Heart right ventricle (tissue), 16 donors: ENCODE measurements at regions not wholly inside any gene's neighbourhood (a gene's known extent, or its start where the extent isn't known, plus 50 kb on each side); places are given as distances from the start of the nearest gene placed in this dataset.

ENCODE experiments used
- ATAC-seq, 8 donors: fragments of 200-7000 bp; cut with Tn5 transposase; one replicate each; pipeline ENCODE4 v1.9.1; 2020; ENCODE audit warnings: mild to moderate bottlenecking in 8 of 8, moderate library complexity in 8 of 8, moderate number of reproducible peaks in 1 of 8
- DNase-seq, 2 donors: peaks; one replicate each; pipeline ENCODE4 v3.0.0-alpha.2; 2020
- H3K27ac ChIP-seq, 10 donors: fragments of 200-600 bp; sonication (generic) in 2 of 10; one replicate each; pipeline versions ENCODE4 v1.5.0 to v1.8.0; 2020 to 2022; ENCODE audit warnings: mild to moderate bottlenecking in 3 of 10
- H3K27me3 ChIP-seq, 7 donors: fragments of 200-600 bp; one replicate each; pipeline ENCODE4 v1.8.0; 2021 to 2022; ENCODE audit warnings: mild to moderate bottlenecking in 2 of 7
- H3K36me3 ChIP-seq, 9 donors: fragments of 200-600 bp; sonication (generic) in 1 of 9; one replicate each; pipeline versions ENCODE4 v1.5.0 to v1.8.0; 2020 to 2022; ENCODE audit warnings: mild to moderate bottlenecking in 2 of 9
- H3K4me1 ChIP-seq, 9 donors: fragments of 200-600 bp; sonication (generic) in 1 of 9; one replicate each; pipeline versions ENCODE4 v1.5.0 to v1.8.0; 2020 to 2022; ENCODE audit warnings: mild to moderate bottlenecking in 4 of 9
- H3K4me3 ChIP-seq, 10 donors: fragments of 200-600 bp; sonication (generic) in 2 of 10; one replicate each; pipeline versions ENCODE4 v1.5.0 to v1.8.0; 2020 to 2022; ENCODE audit warnings: mild to moderate bottlenecking in 7 of 10, moderate library complexity in 2 of 10
- H3K9me3 ChIP-seq, 11 donors: fragments of 200-600 bp in 10 of 11; sonication (generic) in 2 of 11; one replicate each; pipeline versions ENCODE4 v1.5.0 to v1.8.0; 2013 to 2022; ENCODE audit warnings: mild to moderate bottlenecking in 2 of 11, control low read depth in 1 of 11, moderate library complexity in 1 of 11
- WGBS, 2 donors: extraction: QIAGEN DNeasy Blood & Tissue Kit; methylation state at CpG; one replicate each; pipeline ENCODE4 v1.1.7; 2013; ENCODE audit warnings: inconsistent platforms in 1 of 2; 5-methylcytosine and 5-hydroxymethylcytosine counted together
- intact Hi-C, 10 donors: fragments of 100-400 bp; cut with DNase I; formaldehyde crosslinking; loops; one replicate each; pipeline versions ENCODE4 v1.11.1 to v1.14.2; 2022
- TF ChIP-seq, protein P1 (sequence below), 9 donors: fragments of 200-600 bp; sonication (generic) in 2 of 9; IDR thresholded peaks; one replicate each; pipeline versions ENCODE4 v1.5.0 to v1.8.0; 2021 to 2022; ENCODE audit warnings: antibody characterized with exemption in 9 of 9, mild to moderate bottlenecking in 5 of 9, moderate library complexity in 1 of 9
- donor health status: Arrhythmogenic right ventricular cardiomyopathy.
- donor health status: ischemic (EF 13 %, LVEDD 7.1; RV severe dilation, severe dysfunction).
- donor health status: healthy with polysubstance abuse.
- donor health status: DM: no; HTN: yes; CAD: no.
- donor health status: DM: no; HTN: no; CAD: no.
- donor health status: ischemic (EF 25% LVEDD 6.9; RV normal size, moderate dysfunction).
- donor health status: ischemic (EF 25% LVEDD 5.7; RV mildly dilated, moderate dysfunction).
- donor health status: healthy.
- donor health status: DM: yes; HTN: yes; CAD: no.
- donor health status: Ischemic cardiomyopathy.
- donor health status: ischemic (EF 35%, LVEDD 5.7; RV mildly dilated, moderate dysfunction).
- donor health status: nonischemic (EF 11% LVEDD 7.7; RV severe dilation, severe dysfunction).
- donor health status: DM: yes; HTN: yes; CAD: no.
- donor health status: PGD.
- donor health status: ischemic (EF 29% LVEDD 5.4; RV normal size, mild dysfunction).
- donor health status: nonischemic (EF 23%, LVEDD 6.1; RV moderate dilation, normal function).

DNA sequence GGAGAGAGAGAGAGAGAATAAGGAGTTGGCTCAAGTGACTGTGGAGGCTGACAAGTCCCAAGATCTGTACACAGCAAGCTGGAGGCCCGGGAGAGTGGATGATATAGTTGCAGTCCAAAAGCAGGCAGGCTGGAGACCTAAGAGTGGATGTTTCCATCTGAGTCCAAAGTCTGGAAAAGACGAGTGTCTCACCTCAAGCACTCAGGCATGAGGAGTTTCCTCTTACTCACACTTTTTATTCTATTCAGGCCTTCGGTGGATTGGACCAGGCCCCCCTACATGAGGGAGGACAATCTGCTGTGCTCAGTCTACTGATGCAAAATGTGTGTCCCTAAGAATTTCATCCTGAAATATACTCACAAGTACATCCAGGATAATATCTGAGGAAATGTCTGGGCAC, 484.6 kb downstream of the VRK1 start:
- peaks cover 0 to 16% (median 3%) of the 10 kb centered on the region in 7 donors for H3K27me3 ChIP-seq
- intact Hi-C loops = no loop called here
- H3K36me3 ChIP-seq = no peaks in the 10 kb centered on the region
- TF ChIP-seq, protein P1, sequence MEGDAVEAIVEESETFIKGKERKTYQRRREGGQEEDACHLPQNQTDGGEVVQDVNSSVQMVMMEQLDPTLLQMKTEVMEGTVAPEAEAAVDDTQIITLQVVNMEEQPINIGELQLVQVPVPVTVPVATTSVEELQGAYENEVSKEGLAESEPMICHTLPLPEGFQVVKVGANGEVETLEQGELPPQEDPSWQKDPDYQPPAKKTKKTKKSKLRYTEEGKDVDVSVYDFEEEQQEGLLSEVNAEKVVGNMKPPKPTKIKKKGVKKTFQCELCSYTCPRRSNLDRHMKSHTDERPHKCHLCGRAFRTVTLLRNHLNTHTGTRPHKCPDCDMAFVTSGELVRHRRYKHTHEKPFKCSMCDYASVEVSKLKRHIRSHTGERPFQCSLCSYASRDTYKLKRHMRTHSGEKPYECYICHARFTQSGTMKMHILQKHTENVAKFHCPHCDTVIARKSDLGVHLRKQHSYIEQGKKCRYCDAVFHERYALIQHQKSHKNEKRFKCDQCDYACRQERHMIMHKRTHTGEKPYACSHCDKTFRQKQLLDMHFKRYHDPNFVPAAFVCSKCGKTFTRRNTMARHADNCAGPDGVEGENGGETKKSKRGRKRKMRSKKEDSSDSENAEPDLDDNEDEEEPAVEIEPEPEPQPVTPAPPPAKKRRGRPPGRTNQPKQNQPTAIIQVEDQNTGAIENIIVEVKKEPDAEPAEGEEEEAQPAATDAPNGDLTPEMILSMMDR (IDR thresholded peaks at IDR 0.05) = no peak
- no peaks in the 10 kb centered on the region for H3K4me1 ChIP-seq
- H3K4me3 ChIP-seq = no peak overlapping the region
- WGBS, 2 donors = 62 to 77% methylated on average over 3 of the region's 3 CpGs
- no peak for ATAC-seq
- no peaks in the 10 kb centered on the region for H3K9me3 ChIP-seq
- no peak overlapping the region for H3K27ac ChIP-seq
- no peak for DNase-seq

DNA sequence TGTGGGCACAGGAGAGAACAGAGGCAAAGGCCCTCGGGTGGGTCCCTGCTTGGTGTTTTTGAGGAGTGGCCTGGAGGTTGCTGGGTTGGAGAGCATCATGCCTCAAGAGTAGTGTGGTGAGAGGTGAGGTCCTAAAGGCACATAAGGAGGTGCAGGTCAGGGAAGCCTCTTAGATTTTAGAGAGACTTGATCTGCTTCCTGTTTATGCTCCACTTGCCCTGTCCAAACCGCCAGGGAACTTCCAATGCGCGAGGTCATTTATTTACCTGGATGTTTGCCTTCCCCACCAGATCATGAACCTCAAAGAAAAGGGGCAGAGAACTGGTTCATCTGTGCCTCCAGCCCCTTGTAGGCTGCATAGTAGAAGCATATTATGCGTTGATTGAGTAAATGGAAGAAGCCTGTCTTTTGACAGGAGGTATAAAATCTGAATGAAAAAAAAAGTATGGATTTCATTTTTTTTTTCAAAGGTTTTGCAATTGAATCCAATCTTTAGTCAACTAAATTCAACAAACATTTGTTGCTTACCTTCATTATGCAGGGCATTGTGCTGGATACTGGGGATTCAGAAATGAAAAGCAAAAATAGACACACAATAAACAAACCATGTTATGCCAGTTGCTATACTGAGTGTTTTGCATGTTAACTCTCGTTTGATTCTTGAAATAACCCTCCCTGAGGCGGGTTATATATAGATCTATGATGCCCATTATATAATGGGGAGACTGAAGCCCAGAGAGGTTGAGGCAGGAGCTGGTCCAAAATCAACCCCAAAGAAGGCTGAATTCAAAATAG, 485.2 kb downstream of the VRK1 start:
- WGBS, 2 donors = 71 to 74% methylated on average over 7 of the region's 7 CpGs
- no peaks in the 10 kb centered on the region for H3K4me1 ChIP-seq
- intact Hi-C loops = no loop called here
- H3K27ac ChIP-seq = no peak overlapping the region
- no peaks in the 10 kb centered on the region for H3K36me3 ChIP-seq
- H3K27me3 ChIP-seq = peaks cover 0 to 15% (median 4%) of the 10 kb centered on the region in 7 donors
- no peak overlapping the region for H3K4me3 ChIP-seq
- TF ChIP-seq, protein P1 (IDR thresholded peaks at IDR 0.05) = no peak
- no peaks in the 10 kb centered on the region for H3K9me3 ChIP-seq
- no peak for DNase-seq
- ATAC-seq = no peak

DNA sequence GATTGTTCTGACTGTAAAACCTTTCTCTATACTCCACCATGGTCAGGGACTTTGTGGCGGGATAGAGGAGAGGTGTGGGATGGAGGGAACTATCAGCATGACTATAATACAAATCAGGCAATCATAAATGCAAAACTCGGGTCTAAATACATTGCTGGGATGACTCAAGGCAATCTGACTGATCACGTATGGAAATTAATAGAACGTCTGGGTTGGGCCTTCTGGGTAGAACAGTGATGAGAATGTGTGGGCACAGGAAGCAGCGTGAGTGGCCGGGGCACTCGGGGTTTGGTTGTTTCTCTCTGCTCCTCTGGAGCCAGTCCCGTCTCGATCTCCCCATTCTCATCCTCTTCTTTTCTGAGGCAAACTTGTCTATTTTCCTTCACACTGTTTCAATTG, 485.8 kb downstream of the VRK1 start:
- Histone ChIP-seq H3K36me3 (no peaks in the 10 kb centered on the region), H3K9me3 (no peaks in the 10 kb centered on the region), H3K27ac (no peak overlapping the region), H3K4me1 (no peaks in the 10 kb centered on the region), H3K27me3 (peaks cover 0 to 9% (median 4%) of the 10 kb centered on the region in 7 donors), H3K4me3 (no peak overlapping the region)
- intact Hi-C loops = no loop called here
- TF ChIP-seq, protein P1 (IDR thresholded peaks at IDR 0.05) = no peak
- ATAC-seq (no peak), DNase-seq (no peak)
- 82 to 83% methylated on average over 9 of the region's 9 CpGs for WGBS, 2 donors

DNA sequence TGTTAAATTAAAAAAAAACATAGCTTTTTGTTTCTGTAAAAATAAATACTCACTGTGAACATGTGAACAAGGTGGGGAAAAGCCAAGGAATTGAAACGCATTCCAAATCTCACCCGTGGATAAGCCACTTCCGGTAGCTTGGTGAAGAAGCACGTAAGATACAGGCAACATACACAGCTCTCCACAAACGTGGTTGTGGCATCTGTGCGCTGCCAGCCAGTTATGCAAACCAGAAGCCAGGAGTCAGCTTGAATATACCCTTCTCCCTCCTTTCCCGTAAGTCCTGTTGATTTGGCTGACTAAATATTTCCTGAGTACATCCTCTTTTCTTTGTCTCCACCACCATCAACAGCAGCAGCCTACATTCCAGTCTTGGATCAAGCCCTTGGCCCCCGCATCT, 486.2 kb downstream of the VRK1 start:
- Histone ChIP-seq H3K36me3 (no peaks in the 10 kb centered on the region), H3K27me3 (peaks cover 0 to 11% (median 2%) of the 10 kb centered on the region in 7 donors), H3K4me3 (no peak overlapping the region), H3K9me3 (no peaks in the 10 kb centered on the region), H3K4me1 (no peaks in the 10 kb centered on the region), H3K27ac (no peak overlapping the region)
- intact Hi-C loops = no loop called here
- 56 to 57% methylated on average over 8 of the region's 8 CpGs for WGBS, 2 donors
- no peak for ATAC-seq
- TF ChIP-seq, protein P1 (IDR thresholded peaks at IDR 0.05) = no peak
- no peak for DNase-seq
